ENCODE measurements at regions not wholly inside any gene's neighbourhood (a gene's known extent, or its start where the extent isn't known, plus 50 kb on each side); places are given as distances from the start of the nearest gene placed in this dataset.

DNA sequence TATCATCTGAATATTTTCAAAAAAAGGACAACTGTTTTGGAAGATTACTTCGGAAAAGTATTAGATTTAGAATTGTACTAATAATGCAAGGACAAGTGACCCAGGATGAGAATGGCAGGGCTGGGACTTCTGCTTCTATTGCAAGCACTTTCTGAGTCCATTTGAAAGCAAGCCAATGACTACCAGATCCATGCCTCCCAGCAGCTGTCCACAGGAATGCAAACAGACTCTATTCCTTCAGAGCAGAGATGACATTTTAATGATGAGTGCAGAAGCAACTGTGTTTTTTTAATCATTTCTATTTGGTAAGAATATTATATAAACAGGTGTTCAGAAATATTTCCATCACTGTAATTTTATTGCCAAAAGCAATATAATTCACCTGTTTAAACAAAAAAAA is 456.7 kb downstream of the SOX11 start:
- Histone ChIP-seq H3K79me2 (ENCODE audit: control insufficient read depth, insufficient read depth, low read length) (no peaks in the 10 kb centered on the region), H2AFZ (ENCODE audit: insufficient read depth, low read depth, low read length, poor library complexity, severe bottlenecking) (no peak overlapping the region), H4K20me1 (ENCODE audit: control insufficient read depth, insufficient read depth, low read length, poor library complexity, severe bottlenecking) (no peaks in the 10 kb centered on the region), H3K4me2 (replicated peaks; ENCODE audit: low read depth, low read length, poor library complexity, severe bottlenecking) (no peak overlapping the region), H3K4me1 (ENCODE audit: control insufficient read depth in 2 of 2, insufficient read depth in 2 of 2, low read length in 2 of 2) (no peaks in the 10 kb centered on the region), H3K27ac (ENCODE audit: low read length in 2 of 2) (no peak overlapping the region), H3K27me3 (replicated peaks in 1 of 4; ENCODE audit: control extremely low read depth in 1 of 4, control insufficient read depth in 3 of 4, insufficient read depth in 4 of 4, low read length in 3 of 4) (no peaks in the 10 kb centered on the region), H3K36me3 (replicated peaks in 1 of 2; ENCODE audit: control extremely low read depth in 1 of 2, control insufficient read depth in 1 of 2, extremely low read depth in 1 of 2, insufficient read depth in 2 of 2, low read length in 1 of 2) (no peaks in the 10 kb centered on the region), H3K9me3 (ENCODE audit: control extremely low read depth in 1 of 3, control insufficient read depth in 2 of 3, insufficient read depth in 1 of 3, low read length in 2 of 3) (peaks cover 0 to 3% (median under 1%) of the 10 kb centered on the region in 3 donors), H3K4me3 (ENCODE audit: control extremely low read depth in 1 of 5, extremely low read depth in 1 of 5, insufficient read depth in 1 of 5, low read depth in 2 of 5, low read length in 4 of 5) (no peak overlapping the region), H3K9ac (ENCODE audit: low read length) (no peak overlapping the region)
- Mint-ChIP-seq H3K27ac (no peak overlapping the region), H3K27me3 (no peaks in the 10 kb centered on the region), H3K4me3 (no peak overlapping the region), H3K4me1 (no peaks in the 10 kb centered on the region), H3K9me3 (ENCODE audit: insufficient read depth) (no peaks in the 10 kb centered on the region)
- no peak for DNase-seq
- ChIA-PET CTCF (no interaction called here), POLR2A (no interaction called here)
- WGBS (ENCODE audit: insufficient coverage) = no CpG with 5 or more reads among the region's 1 CpG
- TF ChIP-seq, protein P1, sequence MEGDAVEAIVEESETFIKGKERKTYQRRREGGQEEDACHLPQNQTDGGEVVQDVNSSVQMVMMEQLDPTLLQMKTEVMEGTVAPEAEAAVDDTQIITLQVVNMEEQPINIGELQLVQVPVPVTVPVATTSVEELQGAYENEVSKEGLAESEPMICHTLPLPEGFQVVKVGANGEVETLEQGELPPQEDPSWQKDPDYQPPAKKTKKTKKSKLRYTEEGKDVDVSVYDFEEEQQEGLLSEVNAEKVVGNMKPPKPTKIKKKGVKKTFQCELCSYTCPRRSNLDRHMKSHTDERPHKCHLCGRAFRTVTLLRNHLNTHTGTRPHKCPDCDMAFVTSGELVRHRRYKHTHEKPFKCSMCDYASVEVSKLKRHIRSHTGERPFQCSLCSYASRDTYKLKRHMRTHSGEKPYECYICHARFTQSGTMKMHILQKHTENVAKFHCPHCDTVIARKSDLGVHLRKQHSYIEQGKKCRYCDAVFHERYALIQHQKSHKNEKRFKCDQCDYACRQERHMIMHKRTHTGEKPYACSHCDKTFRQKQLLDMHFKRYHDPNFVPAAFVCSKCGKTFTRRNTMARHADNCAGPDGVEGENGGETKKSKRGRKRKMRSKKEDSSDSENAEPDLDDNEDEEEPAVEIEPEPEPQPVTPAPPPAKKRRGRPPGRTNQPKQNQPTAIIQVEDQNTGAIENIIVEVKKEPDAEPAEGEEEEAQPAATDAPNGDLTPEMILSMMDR (IDR thresholded peaks at IDR 0.05) = no peak
- TF ChIP-seq EZH2 (IDR thresholded peaks at IDR 0.05; ENCODE audit: borderline replicate concordance, insufficient read depth, low read depth, low read length, poor library complexity, severe bottlenecking) = no peak
- intact Hi-C loops (cut with micrococcal nuclease) = no loop called here
- ATAC-seq (ENCODE audit: low read depth) = no peak

DNA sequence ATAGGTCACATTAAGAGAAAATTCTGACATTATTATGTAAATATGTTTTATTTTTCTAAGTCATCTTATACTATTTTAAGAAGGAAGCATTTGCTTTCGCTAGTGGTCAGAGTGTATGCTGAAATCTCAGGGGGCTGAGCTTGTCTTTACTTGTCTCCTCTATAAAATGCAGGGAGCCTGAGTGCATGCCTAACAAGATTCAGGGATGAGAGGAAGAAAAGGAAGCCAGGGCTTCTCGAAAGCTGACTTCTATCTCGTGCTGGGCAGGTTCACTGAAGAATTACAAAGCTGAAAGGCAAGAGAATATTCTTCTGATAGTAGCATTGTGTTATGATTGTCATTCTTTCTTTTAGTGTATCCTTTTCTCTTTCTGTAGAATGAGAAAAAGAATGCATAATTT is 467.4 kb downstream of the SOX11 start:
- H3K27ac Mint-ChIP-seq = no peak overlapping the region
- ChIA-PET CTCF (no interaction called here), POLR2A (no interaction called here)
- H2AFZ ChIP-seq (ENCODE audit: insufficient read depth, low read depth, low read length, poor library complexity, severe bottlenecking) = no peak overlapping the region
- H3K4me1 Mint-ChIP-seq = no peaks in the 10 kb centered on the region
- H3K27ac ChIP-seq (ENCODE audit: low read length in 2 of 2) = no peak overlapping the region
- H3K27me3 Mint-ChIP-seq = no peaks in the 10 kb centered on the region
- DNase-seq (no peak), ATAC-seq (ENCODE audit: low read depth) (no peak)
- H3K4me1 ChIP-seq (ENCODE audit: control insufficient read depth in 2 of 2, insufficient read depth in 2 of 2, low read length in 2 of 2) = no peaks in the 10 kb centered on the region
- H4K20me1 ChIP-seq (ENCODE audit: control insufficient read depth, insufficient read depth, low read length, poor library complexity, severe bottlenecking) = no peaks in the 10 kb centered on the region
- no peak overlapping the region for H3K4me2 ChIP-seq (replicated peaks; ENCODE audit: low read depth, low read length, poor library complexity, severe bottlenecking)
- no peaks in the 10 kb centered on the region for H3K9me3 ChIP-seq (ENCODE audit: control extremely low read depth in 1 of 3, control insufficient read depth in 2 of 3, insufficient read depth in 1 of 3, low read length in 2 of 3)
- intact Hi-C loops (cut with micrococcal nuclease) = no loop called here
- H3K4me3 Mint-ChIP-seq = no peak overlapping the region
- no peak overlapping the region for H3K4me3 ChIP-seq (ENCODE audit: control extremely low read depth in 1 of 5, extremely low read depth in 1 of 5, insufficient read depth in 1 of 5, low read depth in 2 of 5, low read length in 4 of 5)
- H3K27me3 ChIP-seq (replicated peaks in 1 of 4; ENCODE audit: control extremely low read depth in 1 of 4, control insufficient read depth in 3 of 4, insufficient read depth in 4 of 4, low read length in 3 of 4) = no peaks in the 10 kb centered on the region
- H3K9me3 Mint-ChIP-seq (ENCODE audit: insufficient read depth) = no peaks in the 10 kb centered on the region
- H3K79me2 ChIP-seq (ENCODE audit: control insufficient read depth, insufficient read depth, low read length) = no peaks in the 10 kb centered on the region
- H3K9ac ChIP-seq (ENCODE audit: low read length) = no peak overlapping the region
- 53% methylated on average over 2 of the region's 3 CpGs for WGBS (ENCODE audit: insufficient coverage)
- H3K36me3 ChIP-seq (replicated peaks in 1 of 2; ENCODE audit: control extremely low read depth in 1 of 2, control insufficient read depth in 1 of 2, extremely low read depth in 1 of 2, insufficient read depth in 2 of 2, low read length in 1 of 2) = no peaks in the 10 kb centered on the region
- no peak for TF ChIP-seq EZH2 (IDR thresholded peaks at IDR 0.05; ENCODE audit: borderline replicate concordance, insufficient read depth, low read depth, low read length, poor library complexity, severe bottlenecking)
- TF ChIP-seq, protein P1 (IDR thresholded peaks at IDR 0.05) = no peak

Data from B cell (primary cell).